Renal cortical epithelial cell (primary cell): ENCODE measurements at regions not wholly inside any gene's neighbourhood (a gene's known extent, or its start where the extent isn't known, plus 50 kb on each side); places are given as distances from the start of the nearest gene placed in this dataset.
"Not testable (repeated sequence)": the region's sequence is repeated elsewhere in the genome, so short reads cannot be mapped to it uniquely, and the experiment has no call there.

Experiments
- DNase-seq: peaks from one replicate; pipeline ENCODE4 v3.0.0-alpha.2; 2011; ENCODE audit warnings: low read depth

- no peak for DNase-seq
Observed at GRCh38 chr9:124125651-124125977, 114.0 kb downstream of the LHX2 start.

GRCh38 chr9:124126648-124127646, 115.4 kb downstream of the LHX2 start:
- peak; percentile 49 for DNase-seq

GRCh38 chr9:124128568-124129166, 117.1 kb downstream of the LHX2 start:
- DNase-seq: no peak

- no peak for DNase-seq
Observed at GRCh38 chr9:124130277-124131075, 118.9 kb downstream of the LHX2 start.

GRCh38 chr9:124131518-124131917, 120.0 kb downstream of the LHX2 start:
- not testable (repeated sequence) for DNase-seq

- no peak for DNase-seq
Observed at GRCh38 chr9:124132671-124133147, 121.1 kb downstream of the LHX2 start.

GRCh38 chr9:124133727-124134126, 122.2 kb downstream of the LHX2 start:
- DNase-seq: peak; percentile 40

GRCh38 chr9:124134526-124134925, 123.0 kb downstream of the LHX2 start:
- no peak for DNase-seq

- no peak for DNase-seq
Observed at GRCh38 chr9:124135813-124136365, 121.9 kb upstream of the NEK6 start.

GRCh38 chr9:124137009-124137943, 120.5 kb upstream of the NEK6 start:
- DNase-seq: no peak

- DNase-seq: no peak
Observed at GRCh38 chr9:124137944-124138335, 119.8 kb upstream of the NEK6 start.

- peak; percentile 65 for DNase-seq
Observed at GRCh38 chr9:124139001-124139400, 118.7 kb upstream of the NEK6 start.

GRCh38 chr9:124140941-124141568, 116.7 kb upstream of the NEK6 start:
- no peak for DNase-seq

GRCh38 chr9:124144561-124145123, 113.1 kb upstream of the NEK6 start:
- DNase-seq: peak; percentile 68

GRCh38 chr9:124146031-124146561, 111.7 kb upstream of the NEK6 start:
- peak; percentile 48 for DNase-seq

GRCh38 chr9:124149992-124150391, 107.8 kb upstream of the NEK6 start:
- peak; percentile 15 for DNase-seq

GRCh38 chr9:124163760-124164255, 93.9 kb upstream of the NEK6 start:
- DNase-seq: no peak

GRCh38 chr9:124164811-124165210, 92.9 kb upstream of the NEK6 start:
- DNase-seq: no peak

GRCh38 chr9:124174433-124174832, 83.3 kb upstream of the NEK6 start:
- DNase-seq: no peak
